BLaER1 treated with 17β-estradiol and CSF1 and Interleukin-3, amounts not matched to agents 10 nM and 100 nM (cell line): ENCODE measurements at regions not wholly inside any gene's neighbourhood (a gene's known extent, or its start where the extent isn't known, plus 50 kb on each side); places are given as distances from the start of the nearest gene placed in this dataset.
A peak's percentile ranks its signal among the peaks of the same experiment; 100 is the strongest.

Experiments used
- H3K27ac ChIP-seq, 11 experiments: shearing (Covaris generic); formaldehyde crosslinking; 2 replicates each; pipeline ENCODE4 v1.8.1; 2022
- H3K27me3 ChIP-seq, 11 experiments: shearing (Covaris generic); formaldehyde crosslinking; 2 replicates each; pipeline ENCODE4 v1.8.1; 2022
- H3K36me3 ChIP-seq, 11 experiments: shearing (Covaris generic); formaldehyde crosslinking; 2 replicates each; pipeline ENCODE4 v1.8.1; 2022
- H3K4me1 ChIP-seq, 10 experiments: shearing (Covaris generic); formaldehyde crosslinking; 2 replicates each; pipeline ENCODE4 v1.8.1; 2022
- H3K4me2 ChIP-seq, 11 experiments: shearing (Covaris generic); formaldehyde crosslinking; 2 replicates each; pipeline ENCODE4 v1.8.1; 2022
- H3K4me3 ChIP-seq, 10 experiments: shearing (Covaris generic); formaldehyde crosslinking; 2 replicates each; pipeline ENCODE4 v1.8.1; 2022
- H3K9ac ChIP-seq, 11 experiments: shearing (Covaris generic); formaldehyde crosslinking; 2 replicates each; pipeline ENCODE4 v1.8.1; 2022
- H3K9me3 ChIP-seq, 11 experiments: shearing (Covaris generic); formaldehyde crosslinking; replicated peaks in 1 of 11; 2 replicates each; pipeline ENCODE4 v1.8.1; 2022
- H4K20me1 ChIP-seq, 11 experiments: shearing (Covaris generic); formaldehyde crosslinking; 2 replicates each; pipeline ENCODE4 v1.8.1; 2022
- Cebpa-rat ChIP-seq, 11 experiments: shearing (Covaris generic); IDR thresholded peaks; 2 replicates each; pipeline ENCODE4 v1.8.1; 2022

- H3K27ac ChIP-seq = peak overlapping the region in 5 of 11 experiments; percentile 2 to 51 (median 14); a peak in 5 of 22 replicates
- H3K9ac ChIP-seq = peak overlapping the region in 2 of 11 experiments; percentile 6 to 31; a peak in 2 of 22 replicates
- peak overlapping the region; percentile 50 to 92 (median 65) for H3K4me2 ChIP-seq
- H3K9me3 ChIP-seq = peaks cover 0 to 9% (median 0%) of the 10 kb centered on the region in 11 experiments; a peak in 8 of 22 replicates
- peak overlapping the region in 2 of 10 experiments; percentile 7 to 11; a peak in 3 of 20 replicates for H3K4me3 ChIP-seq
- no peaks in the 10 kb centered on the region for H3K27me3 ChIP-seq
- TF ChIP-seq Cebpa-rat (IDR thresholded peaks at IDR 0.05) = no peak
- H3K36me3 ChIP-seq = no peaks in the 10 kb centered on the region
- peaks cover 21 to 48% (median 34%) of the 10 kb centered on the region in 10 experiments for H3K4me1 ChIP-seq
- H4K20me1 ChIP-seq = no peaks in the 10 kb centered on the region
These were observed 98.9 kb downstream of the HPGD start for GRCh38 chr4:174423257-174423944.

GRCh38 chr4:174422893-174423256, 99.4 kb downstream of the HPGD start:
- H4K20me1 ChIP-seq = no peaks in the 10 kb centered on the region
- H3K9ac ChIP-seq = 0 out of 22 replicates have a peak overlapping the region, but pooled peaks of 1 of the 11 experiments have one; percentile 6
- H3K4me2 ChIP-seq = peak overlapping the region; percentile 50 to 92 (median 65); a peak in 16 of 22 replicates
- no peak for TF ChIP-seq Cebpa-rat (IDR thresholded peaks at IDR 0.05)
- H3K9me3 ChIP-seq = peaks cover 0 to 12% (median 3%) of the 10 kb centered on the region in 11 experiments; a peak in 10 of 22 replicates
- H3K36me3 ChIP-seq = no peaks in the 10 kb centered on the region
- no peaks in the 10 kb centered on the region for H3K27me3 ChIP-seq
- H3K4me3 ChIP-seq = peak overlapping the region in 1 of 10 experiments; percentile 11; a peak in 2 of 20 replicates
- peaks cover 21 to 48% (median 34%) of the 10 kb centered on the region in 10 experiments for H3K4me1 ChIP-seq
- 0 out of 22 replicates have a peak overlapping the region, but pooled peaks of 1 of the 11 experiments have one; percentile 8 for H3K27ac ChIP-seq

- no peak overlapping the region for H3K9ac ChIP-seq
- no peaks in the 10 kb centered on the region for H4K20me1 ChIP-seq
- no peak for TF ChIP-seq Cebpa-rat (IDR thresholded peaks at IDR 0.05)
- H3K36me3 ChIP-seq = no peaks in the 10 kb centered on the region
- H3K4me2 ChIP-seq = peak overlapping the region; percentile 44 to 78 (median 66); a peak in 21 of 22 replicates
- peaks cover 9 to 24% (median 14%) of the 10 kb centered on the region in 11 experiments; a peak in 17 of 22 replicates for H3K9me3 ChIP-seq
- H3K27ac ChIP-seq = peak overlapping the region in 1 of 11 experiments; percentile 40; a peak in 1 of 22 replicates
- peaks cover 21 to 48% (median 34%) of the 10 kb centered on the region in 10 experiments for H3K4me1 ChIP-seq
- no peak overlapping the region for H3K4me3 ChIP-seq
- no peaks in the 10 kb centered on the region for H3K27me3 ChIP-seq
These were observed 102.0 kb downstream of the HPGD start for GRCh38 chr4:174420316-174420715.

GRCh38 chr4:174418640-174419212, 103.6 kb downstream of the HPGD start:
- no peaks in the 10 kb centered on the region for H3K27me3 ChIP-seq
- no peak overlapping the region for H3K4me3 ChIP-seq
- no peak overlapping the region for H3K9ac ChIP-seq
- no peak for TF ChIP-seq Cebpa-rat (IDR thresholded peaks at IDR 0.05)
- no peaks in the 10 kb centered on the region for H4K20me1 ChIP-seq
- H3K4me1 ChIP-seq = peaks cover 19 to 44% (median 29%) of the 10 kb centered on the region in 10 experiments
- no peaks in the 10 kb centered on the region for H3K36me3 ChIP-seq
- no peak overlapping the region for H3K27ac ChIP-seq
- H3K9me3 ChIP-seq = peaks cover 9 to 24% (median 14%) of the 10 kb centered on the region in 11 experiments; a peak in 17 of 22 replicates
- no peak overlapping the region for H3K4me2 ChIP-seq

GRCh38 chr4:174408841-174409552, 113.3 kb downstream of the HPGD start:
- Histone ChIP-seq H3K4me3 (no peak overlapping the region), H4K20me1 (no peaks in the 10 kb centered on the region), H3K36me3 (no peaks in the 10 kb centered on the region), H3K27ac (no peak overlapping the region), H3K4me1 (no peaks in the 10 kb centered on the region), H3K4me2 (no peak overlapping the region), H3K27me3 (no peaks in the 10 kb centered on the region), H3K9me3 (peaks cover 0 to 5% (median 0%) of the 10 kb centered on the region in 11 experiments; a peak in 1 of 22 replicates), H3K9ac (no peak overlapping the region)
- TF ChIP-seq Cebpa-rat (IDR thresholded peaks at IDR 0.05) = no peak

- Histone ChIP-seq H3K4me1 (no peaks in the 10 kb centered on the region), H3K4me3 (no peak overlapping the region), H3K27ac (no peak overlapping the region), H3K9me3 (peaks cover 0 to 5% (median 0%) of the 10 kb centered on the region in 11 experiments; a peak in 1 of 22 replicates), H3K36me3 (no peaks in the 10 kb centered on the region), H3K4me2 (no peak overlapping the region), H3K9ac (no peak overlapping the region), H4K20me1 (no peaks in the 10 kb centered on the region), H3K27me3 (no peaks in the 10 kb centered on the region)
- TF ChIP-seq Cebpa-rat (IDR thresholded peaks at IDR 0.05) = no peak
These were observed 115.9 kb downstream of the HPGD start for GRCh38 chr4:174406383-174406782.

GRCh38 chr4:174405923-174406322, 116.4 kb downstream of the HPGD start:
- no peaks in the 10 kb centered on the region for H3K27me3 ChIP-seq

GRCh38 chr4:174404677-174405076, 117.6 kb downstream of the HPGD start:
- Histone ChIP-seq H3K9ac (no peak overlapping the region), H3K27me3 (no peaks in the 10 kb centered on the region), H3K9me3 (peaks cover 0 to 5% (median 0%) of the 10 kb centered on the region in 11 experiments; a peak in 1 of 22 replicates), H3K4me2 (no peak overlapping the region), H3K4me1 (no peaks in the 10 kb centered on the region), H3K27ac (no peak overlapping the region), H3K36me3 (no peaks in the 10 kb centered on the region), H3K4me3 (no peak overlapping the region), H4K20me1 (no peaks in the 10 kb centered on the region)
- no peak for TF ChIP-seq Cebpa-rat (IDR thresholded peaks at IDR 0.05)

More at GRCh38 chr4:174405923-174406322, 116.4 kb downstream of the HPGD start:
- TF ChIP-seq Cebpa-rat (IDR thresholded peaks at IDR 0.05) = no peak
- Histone ChIP-seq H3K4me1 (no peaks in the 10 kb centered on the region), H3K4me3 (no peak overlapping the region), H3K36me3 (no peaks in the 10 kb centered on the region), H3K27ac (no peak overlapping the region), H3K9me3 (peaks cover 0 to 5% (median 0%) of the 10 kb centered on the region in 11 experiments; a peak in 1 of 22 replicates), H4K20me1 (no peaks in the 10 kb centered on the region), H3K4me2 (no peak overlapping the region), H3K9ac (no peak overlapping the region)

GRCh38 chr4:174403177-174403543, 119.1 kb downstream of the HPGD start:
- Histone ChIP-seq H3K27me3 (no peaks in the 10 kb centered on the region), H3K9me3 (peaks cover 0 to 8% (median 2%) of the 10 kb centered on the region in 11 experiments; a peak in 9 of 22 replicates), H3K36me3 (no peaks in the 10 kb centered on the region), H3K4me2 (no peak overlapping the region), H3K27ac (no peak overlapping the region), H4K20me1 (no peaks in the 10 kb centered on the region), H3K9ac (no peak overlapping the region), H3K4me1 (no peaks in the 10 kb centered on the region), H3K4me3 (no peak overlapping the region)
- no peak for TF ChIP-seq Cebpa-rat (IDR thresholded peaks at IDR 0.05)
